ENCODE measurements at regions not wholly inside any gene's neighbourhood (a gene's known extent, or its start where the extent isn't known, plus 50 kb on each side); places are given as distances from the start of the nearest gene placed in this dataset.

DNA sequence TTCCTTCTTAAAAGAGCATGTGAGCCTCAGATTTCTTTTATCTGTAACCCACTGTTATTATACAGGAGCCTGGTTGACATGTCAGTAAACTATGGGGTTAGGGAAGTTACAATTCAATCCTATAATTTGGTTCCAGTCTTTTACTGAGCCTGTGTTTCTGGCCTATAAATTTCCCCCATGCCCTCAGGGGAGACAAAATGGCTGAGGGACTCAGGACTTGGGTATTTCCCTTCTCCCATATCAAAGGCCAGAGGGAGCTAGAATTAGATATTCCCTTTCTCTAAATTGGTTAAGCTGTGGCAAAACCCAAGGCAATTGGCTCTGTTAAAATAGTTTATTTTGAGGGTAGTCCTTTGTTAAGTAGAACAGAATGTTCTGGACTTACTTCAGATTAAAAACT is 823.2 kb downstream of the TLE1 start:
- no peak for DNase-seq (ENCODE audit: low read depth in 2 of 2)

DNA sequence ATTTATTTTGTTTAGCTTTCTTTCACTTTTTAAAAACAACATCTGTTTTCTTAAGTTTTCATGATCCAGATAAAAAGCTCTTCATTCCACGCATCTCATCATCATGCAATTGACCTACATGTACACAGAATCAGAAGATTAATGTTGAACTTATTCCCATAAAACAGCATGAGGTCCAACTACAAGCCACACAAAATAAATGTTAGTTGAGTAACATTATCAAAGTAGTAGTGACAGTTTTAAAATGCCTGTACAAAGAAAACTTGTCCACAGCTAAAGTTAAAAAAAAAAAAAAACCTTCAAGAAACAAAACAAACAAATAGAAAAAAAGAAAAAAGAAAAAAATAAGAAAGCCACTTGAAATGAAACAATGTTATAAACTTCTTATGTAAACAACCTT is 846.3 kb downstream of the TLE1 start:
- no peak for DNase-seq (ENCODE audit: low read depth in 2 of 2)

DNA sequence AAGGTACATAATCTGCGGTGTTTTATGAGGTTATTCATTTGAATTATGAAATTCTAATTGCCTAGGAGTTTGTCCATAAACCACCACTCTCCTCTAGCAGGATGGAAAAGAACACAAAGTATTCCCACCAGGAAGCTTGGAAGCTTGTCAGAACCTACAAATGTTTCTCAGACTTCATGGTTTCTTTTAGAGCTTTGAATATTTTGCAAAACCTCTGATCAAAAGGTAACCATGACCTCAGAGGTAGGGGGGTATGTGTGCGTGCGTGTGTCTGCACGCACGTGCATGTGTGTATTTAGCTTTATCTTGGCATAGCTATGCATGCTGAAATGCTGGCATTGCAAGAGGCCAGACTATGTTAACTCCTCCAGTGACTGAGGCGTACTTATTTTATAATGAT is 847.0 kb downstream of the TLE1 start:
- DNase-seq (ENCODE audit: low read depth in 2 of 2), result no peak

DNA sequence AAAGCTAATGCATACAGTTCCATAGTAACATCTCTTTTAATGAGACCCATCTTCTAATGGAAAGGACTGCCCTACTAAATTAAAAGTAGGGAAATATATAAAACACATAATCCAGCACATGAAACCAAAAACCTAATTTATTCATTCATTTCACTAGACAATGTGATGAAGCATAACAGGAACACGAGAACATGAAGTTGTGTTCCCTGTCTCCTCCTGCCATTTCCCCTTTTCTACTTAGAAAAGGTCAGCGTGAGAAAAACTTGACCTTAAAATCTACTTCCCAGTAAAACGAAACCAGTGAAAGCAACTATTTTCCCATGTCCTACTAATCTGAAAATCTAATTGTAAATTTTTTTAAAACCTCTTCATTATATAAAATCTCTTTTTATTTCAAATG is 847.5 kb downstream of the TLE1 start:
- DNase-seq (ENCODE audit: low read depth in 2 of 2), result no peak

DNA sequence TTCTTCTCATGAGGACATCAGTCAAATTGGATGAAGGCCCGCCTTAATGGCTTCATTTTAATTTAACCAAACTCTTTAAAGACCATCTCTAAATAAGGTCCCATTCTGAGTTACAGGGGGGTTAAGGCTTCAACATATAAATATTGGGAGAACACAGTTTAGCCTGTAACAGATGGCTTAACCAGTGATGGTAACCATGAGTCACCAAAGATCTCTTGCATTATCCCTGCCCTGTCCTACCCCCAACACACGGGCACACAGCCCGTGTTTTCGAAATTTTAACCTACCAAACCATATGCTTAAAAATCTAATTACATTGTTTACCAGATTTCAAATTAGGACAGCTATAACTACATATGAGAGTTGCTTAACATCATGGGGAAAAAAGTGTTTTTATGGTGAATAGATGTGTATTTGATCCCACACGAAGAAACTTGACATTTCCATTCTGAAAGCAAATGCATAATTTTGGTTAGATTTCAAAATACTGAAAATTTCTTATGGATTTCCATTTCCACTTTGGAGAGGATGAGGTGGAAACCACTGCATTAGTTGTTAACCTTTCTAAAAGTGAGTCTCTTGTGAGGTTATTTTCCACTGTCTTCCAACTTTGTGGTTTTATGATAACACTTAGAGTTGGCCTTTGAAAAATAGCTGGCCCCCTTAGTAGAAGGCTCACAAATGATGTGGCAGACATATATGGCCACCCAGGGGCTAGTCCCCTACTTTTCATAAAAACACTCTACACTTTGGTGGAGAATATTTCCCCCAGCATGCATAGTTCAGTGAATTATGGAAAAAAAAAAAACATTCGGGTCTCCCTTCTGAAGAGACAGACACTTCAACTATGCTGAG is 849.3 kb downstream of the TLE1 start:
- no peak for DNase-seq (ENCODE audit: low read depth in 2 of 2)

DNA sequence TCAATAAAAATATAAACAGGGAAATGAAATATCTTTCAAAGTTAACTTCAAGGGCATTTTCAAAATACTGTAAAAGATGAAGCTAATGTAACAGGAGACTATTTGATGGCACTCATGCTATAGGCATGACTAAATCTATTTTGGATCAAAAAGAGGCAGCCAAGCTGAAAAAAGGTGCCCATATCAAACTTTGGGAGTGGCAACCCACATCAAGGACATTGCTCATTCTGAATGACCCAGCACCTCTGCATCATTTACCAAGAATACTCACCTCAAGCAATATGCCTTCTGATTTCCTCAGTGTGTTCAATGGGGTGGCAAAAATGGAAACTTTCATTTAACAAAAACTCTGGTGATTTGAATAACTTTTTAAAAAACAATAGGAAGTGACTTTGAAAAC is 853.3 kb downstream of the TLE1 start:
- no peak for DNase-seq (ENCODE audit: low read depth in 2 of 2)

DNA sequence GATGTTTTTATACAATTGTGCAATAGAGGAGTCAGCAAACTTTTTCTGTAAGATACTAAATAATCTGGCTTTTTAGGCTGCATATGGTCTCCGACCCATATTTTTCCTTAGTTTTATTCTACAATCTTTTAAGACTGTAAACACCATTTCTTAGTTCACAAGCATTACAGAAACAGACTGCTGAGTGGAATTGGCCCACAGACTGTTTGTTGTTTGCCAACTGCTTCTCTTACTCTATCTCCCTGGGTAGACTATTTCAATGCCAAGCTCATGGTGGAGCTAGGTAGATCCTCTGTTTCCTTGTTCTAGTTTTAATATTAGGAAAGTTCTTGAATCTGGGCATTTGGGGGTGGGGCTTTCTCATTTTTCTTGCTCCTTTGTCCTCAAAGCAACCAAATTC is 857.6 kb downstream of the TLE1 start:
- no peak for DNase-seq (ENCODE audit: low read depth in 2 of 2)

DNA sequence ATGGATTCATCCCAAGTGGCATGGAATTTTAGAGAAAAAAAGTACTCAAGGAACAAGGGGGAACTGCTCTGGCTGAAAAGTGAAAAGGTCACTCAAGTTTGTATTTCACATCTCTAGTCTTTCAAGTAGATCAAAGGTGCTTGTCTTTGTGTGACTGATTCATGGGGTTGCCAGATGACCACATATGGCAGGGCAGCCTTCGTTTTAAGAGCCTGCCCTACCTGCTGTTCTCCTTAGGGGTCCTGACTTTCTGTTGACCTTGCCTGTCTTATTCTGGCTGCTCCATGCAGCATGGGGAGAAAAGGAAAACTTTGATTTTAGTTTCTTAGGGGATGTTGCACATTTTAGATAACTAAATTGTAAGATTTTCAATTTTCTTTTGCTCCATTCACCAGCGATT is 877.7 kb downstream of the TLE1 start:
- DNase-seq (ENCODE audit: low read depth in 2 of 2), result no peak

DNA sequence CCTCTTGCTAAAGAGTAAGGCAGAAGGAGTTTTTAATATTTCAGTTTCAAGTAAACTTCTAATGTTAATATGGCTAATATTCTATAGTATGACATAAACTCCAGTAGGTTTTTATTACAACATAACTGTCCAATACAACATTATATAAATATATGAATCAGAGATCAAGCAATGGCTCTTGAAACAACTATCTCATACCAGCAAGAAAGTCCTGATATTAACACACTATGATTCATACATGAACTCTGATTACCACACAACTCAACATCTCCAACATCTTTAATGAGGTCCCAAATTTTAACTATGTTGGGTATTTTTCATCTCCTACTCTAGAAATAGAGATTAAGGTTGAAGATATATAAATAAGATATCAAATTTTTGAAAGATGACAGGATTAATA is 878.3 kb downstream of the TLE1 start:
- no peak for DNase-seq (ENCODE audit: low read depth in 2 of 2)

DNA sequence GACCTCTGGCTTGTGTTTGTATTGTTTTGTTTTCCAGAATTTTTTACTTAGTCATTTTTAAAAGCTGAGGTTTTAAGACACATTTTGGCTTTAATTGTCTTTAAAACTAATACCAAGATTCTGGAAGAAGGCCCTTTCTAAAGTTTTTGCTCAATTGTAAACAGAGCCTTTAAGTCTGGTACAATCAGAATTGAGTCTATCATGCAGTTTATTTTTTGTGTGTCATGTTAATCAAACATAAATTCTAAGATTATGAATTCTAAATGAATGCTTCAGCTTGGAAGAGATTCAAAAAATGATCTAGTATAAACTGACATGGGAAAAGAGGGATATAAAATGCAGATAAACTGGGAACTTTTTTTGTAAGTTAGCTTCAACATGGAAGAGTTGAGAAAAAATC is 882.7 kb downstream of the TLE1 start:
- no peak for DNase-seq (ENCODE audit: low read depth in 2 of 2)

DNA sequence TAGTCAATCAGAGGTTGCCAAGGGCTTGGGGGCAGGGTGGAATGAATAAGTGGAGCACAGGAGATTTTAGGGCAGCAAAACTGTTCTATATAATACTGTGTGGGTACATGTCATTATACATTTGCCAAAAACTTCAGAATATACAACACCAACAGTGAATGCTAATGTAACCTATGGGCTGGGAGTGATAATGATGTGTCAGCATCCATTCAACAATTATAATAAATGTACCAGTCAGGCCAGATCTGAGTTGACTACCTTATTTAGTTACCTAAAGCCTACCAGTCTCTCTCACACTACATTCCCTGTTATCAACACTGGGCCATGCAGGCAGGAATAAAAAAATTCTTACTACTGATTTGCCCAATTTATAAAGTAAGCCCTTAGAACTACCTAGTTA is 884.5 kb downstream of the TLE1 start:
- DNase-seq (ENCODE audit: low read depth in 2 of 2), result no peak

DNA sequence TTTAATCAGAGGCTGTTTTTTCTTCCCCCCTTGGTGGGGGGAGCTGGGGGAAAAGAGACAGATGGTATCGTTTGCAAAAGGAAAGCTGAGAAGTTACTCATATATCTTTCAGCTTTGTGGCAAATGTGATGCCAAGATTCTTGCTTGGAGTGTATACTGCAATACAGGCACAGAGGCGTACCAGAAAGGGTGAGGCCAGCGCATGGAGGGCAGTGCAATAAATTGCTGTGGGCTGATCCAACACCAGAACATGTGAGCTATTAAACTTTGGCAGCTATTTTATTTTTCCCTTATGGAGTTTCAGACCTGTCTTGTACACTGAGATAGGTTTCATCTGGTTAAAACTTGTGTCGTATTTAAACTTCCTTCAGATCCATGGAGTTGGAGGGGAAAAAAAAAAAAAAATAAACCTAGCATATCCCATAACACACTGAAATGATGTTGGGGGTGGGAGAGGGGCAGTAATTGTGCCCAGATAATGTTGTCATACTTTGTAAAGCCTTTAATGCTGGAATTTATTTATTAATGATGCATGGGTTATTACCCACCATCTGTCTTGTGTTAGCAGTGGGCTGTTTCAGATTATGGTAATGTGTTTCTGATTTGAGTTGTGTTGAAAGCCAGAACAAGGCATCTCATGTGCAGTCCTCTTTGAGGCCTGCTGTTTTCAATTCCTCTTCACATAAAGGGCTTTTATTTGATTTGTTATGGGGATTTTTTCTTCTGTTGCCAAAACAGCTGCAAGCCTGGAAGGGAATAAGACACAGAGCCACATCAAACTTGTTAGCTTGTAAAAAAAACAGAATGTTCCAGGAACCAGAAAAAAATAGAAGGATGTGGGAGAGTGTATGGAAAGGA is 891.3 kb downstream of the TLE1 start:
- no peak for DNase-seq (ENCODE audit: low read depth in 2 of 2)

DNA sequence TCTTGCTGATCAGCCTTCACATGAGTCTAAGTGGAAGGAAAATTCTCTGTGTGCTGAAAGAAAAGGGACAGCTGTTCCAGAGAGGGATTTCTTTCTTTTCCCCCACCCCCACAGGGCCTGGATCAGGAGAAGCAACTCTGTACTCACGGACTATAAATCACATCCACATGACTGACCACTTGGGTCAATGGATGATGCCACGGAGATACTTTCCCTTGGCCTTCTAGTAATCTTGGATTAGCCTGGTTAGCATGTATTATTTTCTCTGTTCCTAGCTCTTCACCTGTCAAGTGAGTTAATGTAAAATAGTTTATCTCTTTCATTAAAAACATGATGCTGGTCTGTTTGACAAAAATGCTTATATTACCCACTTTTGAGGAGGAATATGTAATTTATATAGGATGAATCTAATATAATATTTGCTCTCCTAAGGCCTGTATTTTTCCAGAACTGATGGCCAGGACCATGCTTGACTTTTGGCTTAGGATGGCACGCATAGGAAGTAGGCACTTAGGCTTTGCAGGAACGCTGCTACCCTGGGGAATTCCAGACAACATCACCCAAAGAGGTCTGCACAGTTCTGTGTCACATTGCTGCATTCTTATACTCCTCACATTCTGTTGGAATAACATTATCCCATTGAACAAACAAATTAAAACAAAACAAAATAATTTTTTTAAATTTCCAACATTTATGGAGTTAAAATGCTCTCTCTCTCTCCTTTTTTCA is 892.1 kb downstream of the TLE1 start:
- DNase-seq (ENCODE audit: low read depth in 2 of 2), result no peak

DNA sequence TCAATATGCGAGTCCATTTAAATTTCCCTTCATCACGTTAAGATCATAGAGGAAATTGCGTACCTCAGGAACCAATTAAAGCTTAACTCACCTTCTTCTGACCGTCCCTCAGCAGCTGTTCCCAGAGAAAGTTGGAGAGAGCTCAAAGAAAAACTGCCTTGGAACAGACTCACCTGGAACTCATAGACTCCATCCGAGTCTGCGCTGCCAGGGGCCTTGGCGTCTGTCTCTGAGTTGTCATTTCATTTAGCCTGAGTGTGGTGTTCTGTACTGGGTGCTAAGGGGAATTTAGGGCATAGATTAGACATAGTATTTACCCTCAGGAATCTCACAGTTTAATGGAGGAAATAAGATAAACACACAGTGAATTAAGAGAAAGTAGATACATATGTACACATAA is 892.7 kb downstream of the TLE1 start:
- DNase-seq (ENCODE audit: low read depth in 2 of 2), result no peak

DNA sequence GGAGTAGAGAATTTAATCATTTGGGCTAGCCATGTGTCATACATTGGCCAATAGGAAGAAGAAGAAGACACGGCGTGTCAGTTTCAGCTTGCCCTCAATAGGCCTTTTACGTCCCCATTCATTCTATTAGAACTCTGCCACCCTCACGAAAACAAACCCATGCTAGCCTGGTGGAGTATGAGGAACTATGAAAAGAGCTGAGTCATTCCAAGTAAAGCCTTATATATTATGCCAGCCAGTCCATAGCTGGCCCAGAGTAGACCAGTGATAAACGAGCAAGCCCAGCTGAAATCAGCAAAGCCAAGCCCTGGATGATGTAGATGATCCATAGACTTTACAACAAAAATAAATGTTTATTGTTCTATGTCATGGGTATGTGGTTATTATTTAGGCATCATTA is 895.1 kb downstream of the TLE1 start:
- no peak for DNase-seq (ENCODE audit: low read depth in 2 of 2)

DNA sequence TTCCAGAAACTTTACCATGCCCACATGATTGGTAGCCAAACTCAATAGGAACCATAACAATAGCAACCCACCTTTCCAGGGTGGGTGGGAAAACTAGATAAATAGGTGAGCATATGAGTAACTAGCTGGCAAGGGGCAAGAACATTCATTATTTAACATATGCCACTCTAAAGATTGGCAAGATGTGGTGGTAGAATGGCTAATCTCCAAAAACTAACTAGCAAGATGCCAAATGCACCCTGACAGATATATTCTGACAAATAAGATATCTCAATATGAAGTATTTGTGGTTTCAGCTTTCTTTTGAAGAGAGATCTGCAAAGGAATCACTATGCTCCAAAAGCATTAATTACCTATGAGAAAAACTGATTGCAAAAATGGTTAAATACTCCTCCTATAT is 895.6 kb downstream of the TLE1 start:
- no peak for DNase-seq (ENCODE audit: low read depth in 2 of 2)

DNA sequence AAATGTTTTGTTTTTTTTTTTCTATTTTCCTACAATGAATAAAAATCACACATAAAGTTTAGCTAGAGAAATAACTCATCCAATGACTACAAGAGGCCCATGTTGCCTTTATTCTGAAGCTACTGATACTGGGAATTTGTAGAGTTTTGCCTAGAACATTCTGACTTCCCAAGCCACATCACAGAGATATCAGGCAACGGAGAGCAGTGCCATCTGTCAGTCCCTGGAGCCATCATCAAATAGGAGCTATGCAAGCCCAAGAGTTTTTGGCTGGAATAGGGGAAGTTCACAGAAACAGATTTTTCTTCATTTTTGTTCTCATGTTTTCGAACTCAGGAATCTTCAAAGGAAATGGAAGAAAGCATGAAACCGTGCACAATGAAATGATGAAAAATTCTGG is 896.6 kb downstream of the TLE1 start:
- DNase-seq (ENCODE audit: low read depth in 2 of 2), result no peak

DNA sequence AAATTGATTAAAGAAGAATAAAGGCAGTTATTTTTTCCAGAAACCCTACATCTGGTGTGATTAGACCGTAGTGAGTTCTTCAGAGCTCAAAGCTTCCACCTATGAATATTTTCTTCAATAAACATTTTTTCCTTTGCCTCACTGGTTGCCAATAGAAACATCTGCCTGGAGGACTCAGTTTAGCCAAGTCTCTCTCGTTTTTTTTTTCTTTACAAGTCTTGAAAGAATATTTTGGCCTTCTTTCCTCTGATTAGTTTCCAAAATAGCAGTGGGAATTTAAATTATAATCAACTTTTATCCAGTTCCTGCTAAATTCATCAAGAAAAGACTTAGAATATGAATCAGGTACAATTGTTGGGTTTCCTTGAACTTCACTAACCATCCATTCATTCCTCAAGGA is 897.5 kb downstream of the TLE1 start:
- DNase-seq (ENCODE audit: low read depth in 2 of 2), result no peak

DNA sequence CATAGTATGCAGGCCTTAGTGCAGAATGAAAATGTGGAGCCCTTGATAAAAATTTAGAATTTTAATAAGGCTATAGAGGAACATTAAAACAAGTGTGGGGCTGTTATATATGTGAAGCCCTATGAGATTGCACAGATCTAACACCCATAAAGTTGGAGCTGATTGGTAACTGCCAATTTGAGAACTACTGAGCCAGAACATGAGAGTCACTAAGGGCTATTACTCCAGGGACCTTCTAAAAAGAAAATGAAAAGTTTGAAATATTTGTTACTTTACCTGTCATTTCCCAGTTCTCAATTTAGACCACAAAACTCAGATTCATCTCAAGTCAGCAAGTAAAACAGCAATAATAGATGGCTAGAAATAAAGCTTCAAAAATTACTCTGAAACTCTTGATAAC is 898.6 kb downstream of the TLE1 start:
- DNase-seq (ENCODE audit: low read depth in 2 of 2), result no peak

DNA sequence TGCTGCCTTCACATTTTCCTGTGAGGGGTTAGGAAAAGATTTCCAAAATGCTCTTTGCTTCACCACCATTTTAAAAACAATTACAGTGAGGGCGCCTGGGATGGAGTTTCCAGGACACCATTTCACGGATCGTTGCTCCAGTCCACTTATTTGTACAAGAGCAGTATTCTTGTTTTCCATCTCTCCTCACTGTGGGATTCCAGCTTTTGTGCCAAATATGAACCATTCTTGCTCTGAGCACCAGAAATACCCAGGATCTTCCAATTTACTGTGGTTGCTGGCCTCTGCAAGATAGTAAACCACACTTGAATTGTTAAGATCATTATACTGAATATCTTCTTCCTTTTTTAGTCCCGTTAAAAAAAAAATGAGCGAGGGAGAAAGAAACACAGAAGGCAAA is 899.5 kb downstream of the TLE1 start:
- no peak for DNase-seq (ENCODE audit: low read depth in 2 of 2)

DNA sequence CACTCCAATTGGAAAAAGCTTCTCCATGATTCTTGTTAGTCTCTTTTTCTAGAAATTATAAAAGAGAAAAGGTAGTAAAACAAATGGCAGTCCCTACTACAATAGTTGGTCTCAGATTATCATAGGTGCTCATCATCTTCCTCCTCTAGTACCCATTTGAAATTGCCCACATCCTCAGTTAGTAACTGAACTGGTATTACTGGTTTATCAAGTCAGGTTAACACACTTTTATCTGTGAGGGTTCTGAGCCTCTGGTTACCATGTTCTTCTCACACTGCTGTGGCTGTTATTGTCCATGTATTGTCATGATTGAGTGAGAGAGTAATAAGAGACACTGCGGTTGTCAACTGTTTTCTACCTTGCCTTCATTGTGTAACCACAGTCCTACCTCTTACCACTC is 901.7 kb downstream of the TLE1 start:
- DNase-seq (ENCODE audit: low read depth in 2 of 2), result no peak

DNA sequence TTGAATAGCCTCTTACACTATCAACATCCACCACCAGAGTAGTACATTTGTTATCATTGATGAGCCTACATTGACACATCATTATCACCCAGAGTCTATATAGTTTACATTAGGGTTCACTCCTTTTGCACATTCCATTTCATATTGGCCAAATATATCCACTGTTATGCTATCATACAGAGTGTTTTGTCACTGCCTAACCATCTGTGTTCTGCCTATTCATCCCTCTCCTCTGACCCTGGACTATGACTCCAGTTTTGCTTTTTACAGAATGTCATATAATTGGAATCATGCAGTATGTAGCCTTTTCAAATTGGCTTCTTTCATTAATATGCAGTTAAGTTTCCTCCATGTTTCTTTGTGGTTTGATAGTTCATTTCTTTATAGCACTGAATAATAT is 904.7 kb downstream of the TLE1 start:
- no peak for DNase-seq (ENCODE audit: low read depth in 2 of 2)

DNA sequence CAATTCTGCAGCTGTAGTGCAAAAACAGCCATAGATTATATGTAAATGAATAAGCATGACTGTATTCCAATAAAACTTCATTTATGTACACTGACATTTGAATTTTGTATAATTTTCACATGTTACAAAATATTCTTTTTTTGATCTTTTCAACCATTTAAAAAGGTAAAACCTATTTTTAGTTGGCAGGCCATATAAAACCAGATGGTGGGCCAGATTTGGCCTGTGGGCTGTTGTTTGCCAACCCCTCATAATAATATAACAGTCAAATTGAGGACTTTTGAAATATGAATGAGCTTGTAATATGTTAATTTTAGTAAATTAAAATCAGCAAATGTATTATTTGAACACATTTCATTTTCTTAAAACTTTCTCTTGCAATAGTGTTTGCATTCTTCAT is 913.4 kb downstream of the TLE1 start:
- DNase-seq (ENCODE audit: low read depth in 2 of 2), result no peak
